ENCODE measurements at regions not wholly inside any gene's neighbourhood (a gene's known extent, or its start where the extent isn't known, plus 50 kb on each side); places are given as distances from the start of the nearest gene placed in this dataset.

- no peak overlapping the region for H3K4ac ChIP-seq (replicated peaks; ENCODE audit: insufficient read length, low read depth, low read length)
- H2BK20ac ChIP-seq (ENCODE audit: low read length) = no peak overlapping the region
- no peaks in the 10 kb centered on the region for H3K9me3 ChIP-seq (ENCODE audit: insufficient read depth in 2 of 2, low read depth in 1 of 2, low read length in 1 of 2)
- ChIA-PET POLR2A (ENCODE audit: partially characterized antibody) (no interaction called here), CTCF (ENCODE audit: partially characterized antibody) (interaction anchor here (0.6 to 1.1 kb wide), 3 partner anchors 12 to 63 kb away, joined by 3 read pairs; no protein-coding TSS in a partner anchor)
- H3K79me1 ChIP-seq (ENCODE audit: low read depth, low read length) = no peaks in the 10 kb centered on the region
- no peak overlapping the region for H3K27ac ChIP-seq (ENCODE audit: low read depth, low read length)
- H3K36me3 ChIP-seq (ENCODE audit: control insufficient read depth in 2 of 4, insufficient read depth in 4 of 4, low read length in 3 of 4) = no peaks in the 10 kb centered on the region
- H2AFZ ChIP-seq (ENCODE audit: low read length) = no peak overlapping the region
- H3K4me2 ChIP-seq (ENCODE audit: insufficient read depth in 1 of 2, low read depth in 2 of 2, low read length in 2 of 2) = no peak overlapping the region
- FAIRE-seq (no peak), DNase-seq (ENCODE audit: low read depth in 1 of 2, low spot score in 2 of 2) (no peak)
- H3K9ac ChIP-seq (replicated peaks in 1 of 4; ENCODE audit: extremely low read depth in 1 of 4, low read depth in 3 of 4, low read length in 3 of 4) = no peak overlapping the region
- H3K56ac ChIP-seq (replicated peaks; ENCODE audit: insufficient read length, low read depth, low read length) = no peak overlapping the region
- H2BK15ac ChIP-seq (ENCODE audit: low read length) = no peak overlapping the region
- no peak overlapping the region for H3K18ac ChIP-seq (ENCODE audit: extremely low read depth, low read length)
- no peak overlapping the region for H4K5ac ChIP-seq (ENCODE audit: insufficient read length, low read depth, low read length)
- H4K91ac ChIP-seq (replicated peaks; ENCODE audit: insufficient read length, low read length) = no peak overlapping the region
- no peak overlapping the region for H3K4me3 ChIP-seq (ENCODE audit: extremely low read depth in 1 of 4, insufficient read depth in 2 of 4, low read depth in 3 of 4, low read length in 4 of 4)
- no peak overlapping the region for H2AK5ac ChIP-seq (ENCODE audit: low read depth, low read length)
- no peak overlapping the region for H2BK12ac ChIP-seq (ENCODE audit: low read depth, low read length)
- no peaks in the 10 kb centered on the region for H3K4me1 ChIP-seq (replicated peaks in 1 of 4; ENCODE audit: control insufficient read depth in 3 of 4, insufficient read depth in 4 of 4, low read length in 3 of 4)
- no peaks in the 10 kb centered on the region for H3K23me2 ChIP-seq (ENCODE audit: low read depth, low read length)
- no peak overlapping the region for H4K8ac ChIP-seq (ENCODE audit: extremely low read depth, insufficient read depth, low read length)
- TF ChIP-seq EP300 (IDR thresholded peaks at IDR 0.05; ENCODE audit: borderline replicate concordance in 1 of 2, low read depth in 2 of 2, low read length in 2 of 2) (no peak), ATF2 (IDR thresholded peaks at IDR 0.05; ENCODE audit: low read length) (no peak), E2F6 (IDR thresholded peaks at IDR 0.05) (no peak), POLR2A (IDR thresholded peaks at IDR 0.05; ENCODE audit: control extremely low read depth in 1 of 2, low read depth in 2 of 2, low read length in 2 of 2) (no peak), SIRT6 (IDR thresholded peaks at IDR 0.05; ENCODE audit: low read length) (no peak), KDM4A (IDR thresholded peaks at IDR 0.05; ENCODE audit: low read depth, low read length, severe bottlenecking) (no peak)
- no peaks in the 10 kb centered on the region for H4K20me1 ChIP-seq (replicated peaks in 1 of 2; ENCODE audit: control insufficient read depth in 1 of 2, insufficient read depth in 2 of 2, low read length in 2 of 2)
- no peak overlapping the region for H2BK5ac ChIP-seq (ENCODE audit: low read depth, low read length)
- no peak overlapping the region for H2BK120ac ChIP-seq (replicated peaks; ENCODE audit: low read depth, low read length)
- H3K14ac ChIP-seq (ENCODE audit: insufficient read length) = no peak overlapping the region
- H3K27me3 ChIP-seq (replicated peaks in 1 of 4; ENCODE audit: control insufficient read depth in 3 of 4, extremely low read depth in 1 of 4, insufficient read depth in 3 of 4, low read length in 3 of 4) = no peaks in the 10 kb centered on the region
- H3K79me2 ChIP-seq (ENCODE audit: control insufficient read depth in 1 of 2, insufficient read depth in 2 of 2, low read length in 2 of 2) = no peaks in the 10 kb centered on the region
- no peak overlapping the region for H3K23ac ChIP-seq (ENCODE audit: insufficient read length)
Observed at GRCh38 chr6:115728171-115728570, 332.5 kb downstream of the FRK start.
